CD14-positive monocyte (primary cell): ENCODE measurements at regions not wholly inside any gene's neighbourhood (a gene's known extent, or its start where the extent isn't known, plus 50 kb on each side); places are given as distances from the start of the nearest gene placed in this dataset.

Source experiments
- DNase-seq, 3 donors: peaks; one replicate each; pipeline ENCODE4 v3.0.0-alpha.2; 2011 to 2022
- H2AFZ ChIP-seq: 2 replicates; pipeline ENCODE4 v1.6.0; 2012; ENCODE audit warnings: mild to moderate bottlenecking, low read depth, low read length, inconsistent platforms; ENCODE audit not compliant: insufficient read depth, poor library complexity, severe bottlenecking
- H3K27ac ChIP-seq, 2 donors: 1 replicate in 1 of 2; 2 replicates in 1 of 2; pipeline ENCODE4 v1.5.1; 2012 to 2013; ENCODE audit warnings: low read length in 2 of 2, control low read depth in 1 of 2, inconsistent platforms in 1 of 2, low read depth in 1 of 2, mild to moderate bottlenecking in 1 of 2
- H3K27me3 ChIP-seq, 2 donors: one replicate each; pipeline versions ENCODE4 v1.6.0 to v1.6.1; 2011 to 2013; ENCODE audit warnings: low read length in 2 of 2; ENCODE audit not compliant: control insufficient read depth in 2 of 2, insufficient read depth in 2 of 2
- H3K36me3 ChIP-seq, 2 donors: replicated peaks in 1 of 2; 1 replicate in 1 of 2; 2 replicates in 1 of 2; pipeline versions ENCODE4 v1.5.1 to v1.6.1; 2012 to 2013; ENCODE audit warnings: low read length in 2 of 2, control low read depth in 1 of 2, inconsistent platforms in 1 of 2, mild to moderate bottlenecking in 1 of 2; ENCODE audit not compliant: insufficient read depth in 2 of 2, control insufficient read depth in 1 of 2
- H3K4me1 ChIP-seq, 2 donors: 1 replicate in 1 of 2; 2 replicates in 1 of 2; pipeline versions ENCODE4 v1.5.1 to v1.6.1; 2012 to 2013; ENCODE audit warnings: low read length in 2 of 2, control low read depth in 1 of 2, inconsistent platforms in 1 of 2, mild to moderate bottlenecking in 1 of 2, moderate library complexity in 1 of 2; ENCODE audit not compliant: insufficient read depth in 2 of 2, control insufficient read depth in 1 of 2
- H3K4me2 ChIP-seq: replicated peaks from 2 replicates; pipeline ENCODE3; 2012; ENCODE audit warnings: low read length, moderate library complexity, mild to moderate bottlenecking; ENCODE audit not compliant: poor library complexity, severe bottlenecking; ENCODE audit errors: extremely low read depth
- H3K4me3 ChIP-seq, 3 experiments: fragments of 200-600 bp in 1 of 3; sonication (generic) in 1 of 3; replicated peaks in 1 of 3; 1 replicate in 2 of 3; 2 replicates in 1 of 3; pipeline ENCODE4 v1.5.1; 2011 to 2013; ENCODE audit warnings: low read length in 3 of 3, mild to moderate bottlenecking in 3 of 3, control low read depth in 2 of 3, low read depth in 2 of 3, inconsistent platforms in 1 of 3, moderate library complexity in 1 of 3
- H3K79me2 ChIP-seq: 2 replicates; pipeline ENCODE4 v1.6.0; 2012; ENCODE audit warnings: mild to moderate bottlenecking, control low read depth, inconsistent platforms, low read length, moderate library complexity; ENCODE audit not compliant: insufficient read depth
- H3K9ac ChIP-seq: 2 replicates; pipeline ENCODE4 v1.6.0; 2017; ENCODE audit warnings: low read length, mild to moderate bottlenecking; ENCODE audit not compliant: insufficient read depth, poor library complexity, severe bottlenecking
- H3K9me3 ChIP-seq, 2 donors: replicated peaks in 1 of 2; 1 replicate in 1 of 2; 2 replicates in 1 of 2; pipeline versions ENCODE4 v1.5.1 to v1.6.1; 2012 to 2013; ENCODE audit warnings: low read length in 2 of 2, control low read depth in 1 of 2; ENCODE audit not compliant: control insufficient read depth in 1 of 2, insufficient read depth in 1 of 2
- H4K20me1 ChIP-seq: 2 replicates; pipeline ENCODE4 v1.6.0; 2012; ENCODE audit warnings: mild to moderate bottlenecking, low read length, control low read depth, moderate library complexity; ENCODE audit not compliant: insufficient read depth
- H3K27ac Mint-ChIP-seq, 7 donors: one replicate each; pipeline ENCODE4 v1.8.0; 2020; ENCODE audit warnings: mild to moderate bottlenecking in 7 of 7, mixed read lengths in 7 of 7, moderate library complexity in 6 of 7, inconsistent platforms in 2 of 7
- H3K27me3 Mint-ChIP-seq, 3 donors: one replicate each; pipeline ENCODE4 v1.8.0; 2021 to 2022; ENCODE audit warnings: low read depth in 3 of 3, mild to moderate bottlenecking in 3 of 3, mixed read lengths in 3 of 3, moderate library complexity in 3 of 3, inconsistent platforms in 1 of 3
- H3K36me3 Mint-ChIP-seq, 2 donors: one replicate each; pipeline ENCODE4 v1.8.0; 2020; ENCODE audit warnings: mixed read lengths in 2 of 2, inconsistent platforms in 1 of 2, mild to moderate bottlenecking in 1 of 2
- H3K4me1 Mint-ChIP-seq: one replicate; pipeline ENCODE4 v1.8.0; 2020; ENCODE audit warnings: mild to moderate bottlenecking, mixed read lengths
- H3K4me3 Mint-ChIP-seq, 2 donors: one replicate each; pipeline ENCODE4 v1.8.0; 2020; ENCODE audit warnings: mild to moderate bottlenecking in 2 of 2, mixed read lengths in 2 of 2, moderate library complexity in 1 of 2
- H3K9me3 Mint-ChIP-seq, 7 donors: one replicate each; pipeline ENCODE4 v1.8.0; 2020 to 2022; ENCODE audit warnings: mixed read lengths in 7 of 7, mild to moderate bottlenecking in 6 of 7, moderate library complexity in 6 of 7, inconsistent platforms in 2 of 7
- CTCF ChIP-seq: fragments of 200-600 bp; IDR thresholded peaks from one replicate; pipeline ENCODE4 v1.8.0; 2022; ENCODE audit warnings: antibody characterized with exemption, mild to moderate bottlenecking
- WGBS: methylation state at CpG from one replicate; pipeline ENCODE4 v1.1.5; 2013; ENCODE audit warnings: missing lambda C conversion rate; ENCODE audit not compliant: insufficient coverage; 5-methylcytosine and 5-hydroxymethylcytosine counted together
- intact Hi-C, 2 donors: fragments of 100-400 bp; cut with micrococcal nuclease; formaldehyde crosslinking; loops; one replicate each; pipeline versions ENCODE4 v1.15.0 to v1.15.1; 2023

- H3K79me2 ChIP-seq: no peaks in the 10 kb centered on the region
- H3K4me1 ChIP-seq: no peaks in the 10 kb centered on the region
- no peak overlapping the region for H3K9ac ChIP-seq
- Mint-ChIP-seq H3K36me3 (no peaks in the 10 kb centered on the region), H3K4me1 (no peaks in the 10 kb centered on the region), H3K9me3 (peaks cover 0 to 2% (median 0%) of the 10 kb centered on the region in 7 donors), H3K27ac (peak overlapping the region in 1 of 7 donors; percentile 9), H3K4me3 (no peak overlapping the region), H3K27me3 (peaks cover 0 to 2% (median 0%) of the 10 kb centered on the region in 3 donors)
- DNase-seq: no peak
- no peak overlapping the region for H3K4me3 ChIP-seq
- no peak overlapping the region for H2AFZ ChIP-seq
- no peaks in the 10 kb centered on the region for H4K20me1 ChIP-seq
- intact Hi-C loops: no loop called here
- no peaks in the 10 kb centered on the region for H3K27me3 ChIP-seq
- H3K9me3 ChIP-seq: no peaks in the 10 kb centered on the region
- WGBS: 100% methylated on average over 1 of the region's 3 CpGs
- H3K36me3 ChIP-seq: no peaks in the 10 kb centered on the region
- no peak overlapping the region for H3K27ac ChIP-seq
- TF ChIP-seq CTCF: no peak
- no peak overlapping the region for H3K4me2 ChIP-seq
Observed at GRCh38 chr2:190802129-190802528, 78.5 kb upstream of the GLS start.

DNA sequence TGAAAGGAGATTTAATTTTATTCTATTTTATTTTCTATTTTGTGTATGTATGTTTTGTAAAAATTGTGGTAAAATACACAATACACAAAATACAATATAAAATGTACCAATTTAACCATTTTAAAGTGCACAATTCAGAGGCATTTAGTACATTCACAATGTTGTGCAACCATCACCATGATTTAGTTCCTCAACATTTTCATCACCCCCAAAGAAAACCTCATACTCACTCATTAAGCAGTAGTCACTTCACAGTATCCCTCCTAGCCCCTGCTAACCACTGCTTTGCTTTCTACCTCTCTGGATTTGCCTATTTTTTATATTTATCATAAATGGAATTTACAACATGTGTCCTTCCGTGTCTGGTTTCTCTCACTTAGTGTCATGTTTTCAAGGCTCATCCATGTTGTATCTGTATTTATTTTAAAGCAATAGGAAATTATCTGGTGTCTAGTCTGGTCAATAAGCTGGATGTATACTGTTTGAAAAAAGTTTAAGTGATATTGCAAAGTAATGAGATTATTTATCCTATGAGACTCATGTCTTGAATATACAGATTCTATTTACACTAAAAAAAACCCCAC, 77.9 kb upstream of the GLS start:
- Mint-ChIP-seq H3K4me3 (no peak overlapping the region), H3K36me3 (no peaks in the 10 kb centered on the region), H3K4me1 (peaks cover 1% of the 10 kb centered on the region), H3K27ac (no peak overlapping the region), H3K9me3 (peaks cover 0 to 2% (median 0%) of the 10 kb centered on the region in 7 donors), H3K27me3 (peaks cover 0 to 2% (median 0%) of the 10 kb centered on the region in 3 donors)
- TF ChIP-seq CTCF: no peak
- Histone ChIP-seq H3K4me3 (no peak overlapping the region), H3K9me3 (no peaks in the 10 kb centered on the region), H3K36me3 (no peaks in the 10 kb centered on the region), H3K27ac (no peak overlapping the region), H3K4me1 (no peaks in the 10 kb centered on the region), H2AFZ (no peak overlapping the region), H4K20me1 (no peaks in the 10 kb centered on the region), H3K79me2 (no peaks in the 10 kb centered on the region), H3K27me3 (no peaks in the 10 kb centered on the region), H3K9ac (no peak overlapping the region), H3K4me2 (no peak overlapping the region)
- WGBS: no CpG with 5 or more reads among the region's 1 CpG
- DNase-seq: no peak
- intact Hi-C loops: no loop called here
